ENCODE measurements at regions not wholly inside any gene's neighbourhood (a gene's known extent, or its start where the extent isn't known, plus 50 kb on each side); places are given as distances from the start of the nearest gene placed in this dataset.

DNA sequence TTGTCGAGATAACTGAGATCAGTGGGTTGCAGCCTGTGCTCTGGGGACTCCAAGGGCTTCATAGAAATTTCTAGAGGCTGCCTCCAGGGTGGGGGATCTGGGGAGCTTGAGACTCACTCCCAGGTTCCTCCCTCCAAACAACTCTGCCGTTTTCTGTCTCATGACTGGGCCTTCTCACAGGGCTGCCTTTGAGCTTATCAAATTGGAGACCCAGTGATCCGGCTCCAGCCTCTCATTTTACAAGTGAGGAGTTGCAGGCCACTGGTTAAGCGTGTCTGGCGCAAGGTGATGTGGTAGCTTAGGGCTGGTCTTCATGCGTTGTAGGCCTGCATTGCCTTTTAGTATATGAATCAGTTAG, 85.8 kb downstream of the SLC25A47 start (continued):
- TF ChIP-seq, protein P1, sequence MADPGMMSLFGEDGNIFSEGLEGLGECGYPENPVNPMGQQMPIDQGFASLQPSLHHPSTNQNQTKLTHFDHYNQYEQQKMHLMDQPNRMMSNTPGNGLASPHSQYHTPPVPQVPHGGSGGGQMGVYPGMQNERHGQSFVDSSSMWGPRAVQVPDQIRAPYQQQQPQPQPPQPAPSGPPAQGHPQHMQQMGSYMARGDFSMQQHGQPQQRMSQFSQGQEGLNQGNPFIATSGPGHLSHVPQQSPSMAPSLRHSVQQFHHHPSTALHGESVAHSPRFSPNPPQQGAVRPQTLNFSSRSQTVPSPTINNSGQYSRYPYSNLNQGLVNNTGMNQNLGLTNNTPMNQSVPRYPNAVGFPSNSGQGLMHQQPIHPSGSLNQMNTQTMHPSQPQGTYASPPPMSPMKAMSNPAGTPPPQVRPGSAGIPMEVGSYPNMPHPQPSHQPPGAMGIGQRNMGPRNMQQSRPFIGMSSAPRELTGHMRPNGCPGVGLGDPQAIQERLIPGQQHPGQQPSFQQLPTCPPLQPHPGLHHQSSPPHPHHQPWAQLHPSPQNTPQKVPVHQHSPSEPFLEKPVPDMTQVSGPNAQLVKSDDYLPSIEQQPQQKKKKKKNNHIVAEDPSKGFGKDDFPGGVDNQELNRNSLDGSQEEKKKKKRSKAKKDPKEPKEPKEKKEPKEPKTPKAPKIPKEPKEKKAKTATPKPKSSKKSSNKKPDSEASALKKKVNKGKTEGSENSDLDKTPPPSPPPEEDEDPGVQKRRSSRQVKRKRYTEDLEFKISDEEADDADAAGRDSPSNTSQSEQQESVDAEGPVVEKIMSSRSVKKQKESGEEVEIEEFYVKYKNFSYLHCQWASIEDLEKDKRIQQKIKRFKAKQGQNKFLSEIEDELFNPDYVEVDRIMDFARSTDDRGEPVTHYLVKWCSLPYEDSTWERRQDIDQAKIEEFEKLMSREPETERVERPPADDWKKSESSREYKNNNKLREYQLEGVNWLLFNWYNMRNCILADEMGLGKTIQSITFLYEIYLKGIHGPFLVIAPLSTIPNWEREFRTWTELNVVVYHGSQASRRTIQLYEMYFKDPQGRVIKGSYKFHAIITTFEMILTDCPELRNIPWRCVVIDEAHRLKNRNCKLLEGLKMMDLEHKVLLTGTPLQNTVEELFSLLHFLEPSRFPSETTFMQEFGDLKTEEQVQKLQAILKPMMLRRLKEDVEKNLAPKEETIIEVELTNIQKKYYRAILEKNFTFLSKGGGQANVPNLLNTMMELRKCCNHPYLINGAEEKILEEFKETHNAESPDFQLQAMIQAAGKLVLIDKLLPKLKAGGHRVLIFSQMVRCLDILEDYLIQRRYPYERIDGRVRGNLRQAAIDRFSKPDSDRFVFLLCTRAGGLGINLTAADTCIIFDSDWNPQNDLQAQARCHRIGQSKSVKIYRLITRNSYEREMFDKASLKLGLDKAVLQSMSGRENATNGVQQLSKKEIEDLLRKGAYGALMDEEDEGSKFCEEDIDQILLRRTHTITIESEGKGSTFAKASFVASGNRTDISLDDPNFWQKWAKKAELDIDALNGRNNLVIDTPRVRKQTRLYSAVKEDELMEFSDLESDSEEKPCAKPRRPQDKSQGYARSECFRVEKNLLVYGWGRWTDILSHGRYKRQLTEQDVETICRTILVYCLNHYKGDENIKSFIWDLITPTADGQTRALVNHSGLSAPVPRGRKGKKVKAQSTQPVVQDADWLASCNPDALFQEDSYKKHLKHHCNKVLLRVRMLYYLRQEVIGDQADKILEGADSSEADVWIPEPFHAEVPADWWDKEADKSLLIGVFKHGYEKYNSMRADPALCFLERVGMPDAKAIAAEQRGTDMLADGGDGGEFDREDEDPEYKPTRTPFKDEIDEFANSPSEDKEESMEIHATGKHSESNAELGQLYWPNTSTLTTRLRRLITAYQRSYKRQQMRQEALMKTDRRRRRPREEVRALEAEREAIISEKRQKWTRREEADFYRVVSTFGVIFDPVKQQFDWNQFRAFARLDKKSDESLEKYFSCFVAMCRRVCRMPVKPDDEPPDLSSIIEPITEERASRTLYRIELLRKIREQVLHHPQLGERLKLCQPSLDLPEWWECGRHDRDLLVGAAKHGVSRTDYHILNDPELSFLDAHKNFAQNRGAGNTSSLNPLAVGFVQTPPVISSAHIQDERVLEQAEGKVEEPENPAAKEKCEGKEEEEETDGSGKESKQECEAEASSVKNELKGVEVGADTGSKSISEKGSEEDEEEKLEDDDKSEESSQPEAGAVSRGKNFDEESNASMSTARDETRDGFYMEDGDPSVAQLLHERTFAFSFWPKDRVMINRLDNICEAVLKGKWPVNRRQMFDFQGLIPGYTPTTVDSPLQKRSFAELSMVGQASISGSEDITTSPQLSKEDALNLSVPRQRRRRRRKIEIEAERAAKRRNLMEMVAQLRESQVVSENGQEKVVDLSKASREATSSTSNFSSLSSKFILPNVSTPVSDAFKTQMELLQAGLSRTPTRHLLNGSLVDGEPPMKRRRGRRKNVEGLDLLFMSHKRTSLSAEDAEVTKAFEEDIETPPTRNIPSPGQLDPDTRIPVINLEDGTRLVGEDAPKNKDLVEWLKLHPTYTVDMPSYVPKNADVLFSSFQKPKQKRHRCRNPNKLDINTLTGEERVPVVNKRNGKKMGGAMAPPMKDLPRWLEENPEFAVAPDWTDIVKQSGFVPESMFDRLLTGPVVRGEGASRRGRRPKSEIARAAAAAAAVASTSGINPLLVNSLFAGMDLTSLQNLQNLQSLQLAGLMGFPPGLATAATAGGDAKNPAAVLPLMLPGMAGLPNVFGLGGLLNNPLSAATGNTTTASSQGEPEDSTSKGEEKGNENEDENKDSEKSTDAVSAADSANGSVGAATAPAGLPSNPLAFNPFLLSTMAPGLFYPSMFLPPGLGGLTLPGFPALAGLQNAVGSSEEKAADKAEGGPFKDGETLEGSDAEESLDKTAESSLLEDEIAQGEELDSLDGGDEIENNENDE (IDR thresholded peaks at IDR 0.05; ENCODE audit: insufficient replicate concordance, low read length): no peak

Data from H1 (cell line).